Liver (tissue), 3 donors: ENCODE measurements at regions not wholly inside any gene's neighbourhood (a gene's known extent, or its start where the extent isn't known, plus 50 kb on each side); places are given as distances from the start of the nearest gene placed in this dataset.

Source experiments
- FOXA2 ChIP-seq: IDR thresholded peaks from 2 replicates; pipeline ENCODE4 v1.6.1; 2016; ENCODE audit warnings: antibody characterized with exemption
- GABPA ChIP-seq, 2 donors: IDR thresholded peaks in 1 of 2; conservative IDR thresholded peaks in 1 of 2; 2 replicates each; pipeline ENCODE4 v1.6.1; 2016; ENCODE audit warnings: antibody characterized with exemption in 2 of 2, mild to moderate bottlenecking in 1 of 2, moderate library complexity in 1 of 2
- JUND ChIP-seq, 2 donors: IDR thresholded peaks; 2 replicates each; pipeline ENCODE4 v1.6.1; 2016; ENCODE audit warnings: antibody characterized with exemption in 2 of 2
- SP1 ChIP-seq: IDR thresholded peaks from 2 replicates; pipeline ENCODE4 v1.6.1; 2018; ENCODE audit warnings: antibody characterized with exemption, mild to moderate bottlenecking
- TAF1 ChIP-seq: conservative IDR thresholded peaks from 2 replicates; pipeline ENCODE4 v1.6.1; 2016; ENCODE audit warnings: antibody characterized with exemption, mild to moderate bottlenecking
- YY1 ChIP-seq: IDR thresholded peaks from 2 replicates; pipeline ENCODE4 v1.6.1; 2016; ENCODE audit warnings: antibody characterized with exemption, mild to moderate bottlenecking
- TF ChIP-seq, protein P1 (sequence below): fragments of 150-350 bp; IDR thresholded peaks from 2 replicates; pipeline ENCODE4 v1.5.1; 2017; ENCODE audit warnings: improper control_type of control experiment, low read depth, low read length; ENCODE audit not compliant: missing input control
- TF ChIP-seq, protein P2 (sequence below): IDR thresholded peaks from 2 replicates; pipeline ENCODE4 v1.6.1; 2016; ENCODE audit warnings: antibody characterized with exemption
- TF ChIP-seq, protein P3 (sequence below): IDR thresholded peaks from 2 replicates; pipeline ENCODE4 v1.6.1; 2016; ENCODE audit warnings: antibody characterized with exemption
- TF ChIP-seq, protein P4 (sequence below): IDR thresholded peaks from 2 replicates; pipeline ENCODE4 v1.6.1; 2016; ENCODE audit warnings: antibody characterized with exemption, mild to moderate bottlenecking
- TF ChIP-seq, protein P5 (sequence below): IDR thresholded peaks from 2 replicates; pipeline ENCODE4 v1.6.1; 2016; ENCODE audit warnings: antibody characterized with exemption
- donor health status: healthy.
- donor health status: healthy.

- TF ChIP-seq, protein P1, sequence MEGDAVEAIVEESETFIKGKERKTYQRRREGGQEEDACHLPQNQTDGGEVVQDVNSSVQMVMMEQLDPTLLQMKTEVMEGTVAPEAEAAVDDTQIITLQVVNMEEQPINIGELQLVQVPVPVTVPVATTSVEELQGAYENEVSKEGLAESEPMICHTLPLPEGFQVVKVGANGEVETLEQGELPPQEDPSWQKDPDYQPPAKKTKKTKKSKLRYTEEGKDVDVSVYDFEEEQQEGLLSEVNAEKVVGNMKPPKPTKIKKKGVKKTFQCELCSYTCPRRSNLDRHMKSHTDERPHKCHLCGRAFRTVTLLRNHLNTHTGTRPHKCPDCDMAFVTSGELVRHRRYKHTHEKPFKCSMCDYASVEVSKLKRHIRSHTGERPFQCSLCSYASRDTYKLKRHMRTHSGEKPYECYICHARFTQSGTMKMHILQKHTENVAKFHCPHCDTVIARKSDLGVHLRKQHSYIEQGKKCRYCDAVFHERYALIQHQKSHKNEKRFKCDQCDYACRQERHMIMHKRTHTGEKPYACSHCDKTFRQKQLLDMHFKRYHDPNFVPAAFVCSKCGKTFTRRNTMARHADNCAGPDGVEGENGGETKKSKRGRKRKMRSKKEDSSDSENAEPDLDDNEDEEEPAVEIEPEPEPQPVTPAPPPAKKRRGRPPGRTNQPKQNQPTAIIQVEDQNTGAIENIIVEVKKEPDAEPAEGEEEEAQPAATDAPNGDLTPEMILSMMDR: no peak
- no peak for TF ChIP-seq TAF1
- TF ChIP-seq, protein P2, sequence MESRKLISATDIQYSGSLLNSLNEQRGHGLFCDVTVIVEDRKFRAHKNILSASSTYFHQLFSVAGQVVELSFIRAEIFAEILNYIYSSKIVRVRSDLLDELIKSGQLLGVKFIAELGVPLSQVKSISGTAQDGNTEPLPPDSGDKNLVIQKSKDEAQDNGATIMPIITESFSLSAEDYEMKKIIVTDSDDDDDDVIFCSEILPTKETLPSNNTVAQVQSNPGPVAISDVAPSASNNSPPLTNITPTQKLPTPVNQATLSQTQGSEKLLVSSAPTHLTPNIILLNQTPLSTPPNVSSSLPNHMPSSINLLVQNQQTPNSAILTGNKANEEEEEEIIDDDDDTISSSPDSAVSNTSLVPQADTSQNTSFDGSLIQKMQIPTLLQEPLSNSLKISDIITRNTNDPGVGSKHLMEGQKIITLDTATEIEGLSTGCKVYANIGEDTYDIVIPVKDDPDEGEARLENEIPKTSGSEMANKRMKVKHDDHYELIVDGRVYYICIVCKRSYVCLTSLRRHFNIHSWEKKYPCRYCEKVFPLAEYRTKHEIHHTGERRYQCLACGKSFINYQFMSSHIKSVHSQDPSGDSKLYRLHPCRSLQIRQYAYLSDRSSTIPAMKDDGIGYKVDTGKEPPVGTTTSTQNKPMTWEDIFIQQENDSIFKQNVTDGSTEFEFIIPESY: no peak
- TF ChIP-seq, protein P3, sequence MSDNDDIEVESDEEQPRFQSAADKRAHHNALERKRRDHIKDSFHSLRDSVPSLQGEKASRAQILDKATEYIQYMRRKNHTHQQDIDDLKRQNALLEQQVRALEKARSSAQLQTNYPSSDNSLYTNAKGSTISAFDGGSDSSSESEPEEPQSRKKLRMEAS: no peak
- TF ChIP-seq, protein P4, sequence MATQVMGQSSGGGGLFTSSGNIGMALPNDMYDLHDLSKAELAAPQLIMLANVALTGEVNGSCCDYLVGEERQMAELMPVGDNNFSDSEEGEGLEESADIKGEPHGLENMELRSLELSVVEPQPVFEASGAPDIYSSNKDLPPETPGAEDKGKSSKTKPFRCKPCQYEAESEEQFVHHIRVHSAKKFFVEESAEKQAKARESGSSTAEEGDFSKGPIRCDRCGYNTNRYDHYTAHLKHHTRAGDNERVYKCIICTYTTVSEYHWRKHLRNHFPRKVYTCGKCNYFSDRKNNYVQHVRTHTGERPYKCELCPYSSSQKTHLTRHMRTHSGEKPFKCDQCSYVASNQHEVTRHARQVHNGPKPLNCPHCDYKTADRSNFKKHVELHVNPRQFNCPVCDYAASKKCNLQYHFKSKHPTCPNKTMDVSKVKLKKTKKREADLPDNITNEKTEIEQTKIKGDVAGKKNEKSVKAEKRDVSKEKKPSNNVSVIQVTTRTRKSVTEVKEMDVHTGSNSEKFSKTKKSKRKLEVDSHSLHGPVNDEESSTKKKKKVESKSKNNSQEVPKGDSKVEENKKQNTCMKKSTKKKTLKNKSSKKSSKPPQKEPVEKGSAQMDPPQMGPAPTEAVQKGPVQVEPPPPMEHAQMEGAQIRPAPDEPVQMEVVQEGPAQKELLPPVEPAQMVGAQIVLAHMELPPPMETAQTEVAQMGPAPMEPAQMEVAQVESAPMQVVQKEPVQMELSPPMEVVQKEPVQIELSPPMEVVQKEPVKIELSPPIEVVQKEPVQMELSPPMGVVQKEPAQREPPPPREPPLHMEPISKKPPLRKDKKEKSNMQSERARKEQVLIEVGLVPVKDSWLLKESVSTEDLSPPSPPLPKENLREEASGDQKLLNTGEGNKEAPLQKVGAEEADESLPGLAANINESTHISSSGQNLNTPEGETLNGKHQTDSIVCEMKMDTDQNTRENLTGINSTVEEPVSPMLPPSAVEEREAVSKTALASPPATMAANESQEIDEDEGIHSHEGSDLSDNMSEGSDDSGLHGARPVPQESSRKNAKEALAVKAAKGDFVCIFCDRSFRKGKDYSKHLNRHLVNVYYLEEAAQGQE: no peak
- TF ChIP-seq, protein P5, sequence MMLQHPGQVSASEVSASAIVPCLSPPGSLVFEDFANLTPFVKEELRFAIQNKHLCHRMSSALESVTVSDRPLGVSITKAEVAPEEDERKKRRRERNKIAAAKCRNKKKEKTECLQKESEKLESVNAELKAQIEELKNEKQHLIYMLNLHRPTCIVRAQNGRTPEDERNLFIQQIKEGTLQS: no peak
- TF ChIP-seq FOXA2: no peak
- TF ChIP-seq SP1: no peak
- TF ChIP-seq JUND (IDR thresholded peaks at IDR 0.05): no peak
- TF ChIP-seq YY1: no peak
- no peak for TF ChIP-seq GABPA (IDR thresholded peaks at IDR 0.05 in 1 of 2, conservative IDR thresholded peaks at IDR 0.05 in 1 of 2)
These were observed 141.0 kb downstream of the PTPN11 start for GRCh38 chr12:112559784-112560183.
